PC-3 (cell line): ENCODE measurements at regions not wholly inside any gene's neighbourhood (a gene's known extent, or its start where the extent isn't known, plus 50 kb on each side); places are given as distances from the start of the nearest gene placed in this dataset.

ENCODE experiments used
- CTCF ChIP-seq: fragments of 300-600 bp; sonication (generic); conservative IDR thresholded peaks from 2 replicates; pipeline ENCODE4 v1.5.1; 2017; ENCODE audit warnings: antibody characterized with exemption, low read depth, mild to moderate bottlenecking, low read length
- EZH2 ChIP-seq: fragments of 300-600 bp; sonication (generic); IDR thresholded peaks from one replicate; pipeline ENCODE4 v1.6.1; 2017; ENCODE audit warnings: antibody characterized with exemption, mild to moderate bottlenecking, low read length; ENCODE audit not compliant: unreplicated experiment

- TF ChIP-seq CTCF (peak; percentile 51), EZH2 (no peak)
These were observed 260.9 kb downstream of the SLC7A11 start for GRCh38 chr4:137981277-137981676.
